ENCODE measurements at regions not wholly inside any gene's neighbourhood (a gene's known extent, or its start where the extent isn't known, plus 50 kb on each side); places are given as distances from the start of the nearest gene placed in this dataset.

DNA sequence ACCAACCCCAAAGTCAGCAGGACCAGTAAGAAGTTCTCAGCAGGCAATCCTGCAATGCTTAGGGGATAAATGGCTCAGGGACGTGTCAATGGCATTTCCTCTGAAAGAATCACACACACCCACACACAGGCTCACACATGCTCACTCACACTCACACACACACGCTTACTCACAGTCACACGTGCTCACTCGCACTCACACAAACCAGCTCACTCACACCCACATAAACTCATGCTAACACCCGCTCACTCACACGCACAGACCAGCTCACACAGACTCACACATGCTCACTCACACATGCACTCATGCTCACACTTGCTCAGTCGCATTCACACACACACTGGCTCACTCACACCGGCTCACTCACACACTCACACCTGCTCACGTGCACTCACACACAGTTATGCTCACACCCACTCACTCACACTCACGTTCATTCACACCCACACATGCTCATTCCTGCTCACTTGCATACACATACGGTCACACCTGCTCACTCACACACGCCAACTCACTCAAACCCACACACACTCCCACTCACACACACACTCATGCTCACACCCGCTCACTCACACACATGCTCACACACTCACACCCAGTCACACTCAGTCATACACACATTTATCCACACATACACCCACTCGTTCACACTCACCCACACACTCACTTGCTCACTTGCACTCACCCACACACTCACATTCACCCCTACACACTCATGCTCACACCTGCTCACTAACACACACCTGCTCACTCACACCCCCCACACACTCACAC lies 436.8 kb downstream of the BCL11B start:
- H3K4me3 ChIP-seq (ENCODE audit: low read depth, low read length) = no peak overlapping the region
- TF ChIP-seq, protein P1, sequence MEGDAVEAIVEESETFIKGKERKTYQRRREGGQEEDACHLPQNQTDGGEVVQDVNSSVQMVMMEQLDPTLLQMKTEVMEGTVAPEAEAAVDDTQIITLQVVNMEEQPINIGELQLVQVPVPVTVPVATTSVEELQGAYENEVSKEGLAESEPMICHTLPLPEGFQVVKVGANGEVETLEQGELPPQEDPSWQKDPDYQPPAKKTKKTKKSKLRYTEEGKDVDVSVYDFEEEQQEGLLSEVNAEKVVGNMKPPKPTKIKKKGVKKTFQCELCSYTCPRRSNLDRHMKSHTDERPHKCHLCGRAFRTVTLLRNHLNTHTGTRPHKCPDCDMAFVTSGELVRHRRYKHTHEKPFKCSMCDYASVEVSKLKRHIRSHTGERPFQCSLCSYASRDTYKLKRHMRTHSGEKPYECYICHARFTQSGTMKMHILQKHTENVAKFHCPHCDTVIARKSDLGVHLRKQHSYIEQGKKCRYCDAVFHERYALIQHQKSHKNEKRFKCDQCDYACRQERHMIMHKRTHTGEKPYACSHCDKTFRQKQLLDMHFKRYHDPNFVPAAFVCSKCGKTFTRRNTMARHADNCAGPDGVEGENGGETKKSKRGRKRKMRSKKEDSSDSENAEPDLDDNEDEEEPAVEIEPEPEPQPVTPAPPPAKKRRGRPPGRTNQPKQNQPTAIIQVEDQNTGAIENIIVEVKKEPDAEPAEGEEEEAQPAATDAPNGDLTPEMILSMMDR (IDR thresholded peaks at IDR 0.05; ENCODE audit: control insufficient read depth, extremely low read depth, insufficient read depth) = no peak
- no peak for DNase-seq (ENCODE audit: low read depth)

DNA sequence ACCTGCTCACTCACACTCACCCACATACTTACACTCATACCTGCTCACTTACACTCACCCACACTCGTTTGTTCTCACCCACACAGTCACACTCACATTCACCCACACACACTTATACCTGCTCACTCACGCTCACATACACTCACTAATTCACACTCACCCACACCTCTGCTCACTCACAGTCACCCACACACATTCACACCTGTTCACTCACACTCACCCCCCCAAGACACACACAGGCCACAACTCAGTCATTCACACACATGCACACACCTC lies 436.2 kb downstream of the BCL11B start:
- DNase-seq (ENCODE audit: low read depth) = no peak
- no peak overlapping the region for H3K4me3 ChIP-seq (ENCODE audit: low read depth, low read length)
- TF ChIP-seq, protein P1 (IDR thresholded peaks at IDR 0.05; ENCODE audit: control insufficient read depth, extremely low read depth, insufficient read depth) = no peak

DNA sequence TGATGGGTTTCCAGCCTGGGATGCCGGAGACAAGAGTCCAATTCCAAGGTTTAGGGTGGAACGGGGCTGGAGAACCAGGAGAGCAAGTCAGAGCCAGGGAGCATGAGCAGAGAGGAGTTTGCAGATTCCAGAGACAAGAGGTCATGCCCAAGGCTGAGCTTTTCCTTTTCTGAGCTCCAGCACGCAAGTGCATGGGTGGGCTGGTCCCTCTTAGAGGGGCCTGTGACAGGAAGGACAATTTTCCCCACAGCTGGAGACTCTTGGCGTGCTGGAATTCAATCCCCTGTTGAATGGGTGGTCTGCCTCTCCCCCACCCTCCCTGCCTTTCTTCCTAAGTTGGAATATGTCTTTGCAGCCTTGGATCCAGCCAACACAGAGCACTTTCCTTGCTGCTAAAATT lies 431.9 kb downstream of the BCL11B start:
- TF ChIP-seq, protein P1 (IDR thresholded peaks at IDR 0.05; ENCODE audit: control insufficient read depth, extremely low read depth, insufficient read depth) = no peak
- no peak overlapping the region for H3K4me3 ChIP-seq (ENCODE audit: low read depth, low read length)

DNA sequence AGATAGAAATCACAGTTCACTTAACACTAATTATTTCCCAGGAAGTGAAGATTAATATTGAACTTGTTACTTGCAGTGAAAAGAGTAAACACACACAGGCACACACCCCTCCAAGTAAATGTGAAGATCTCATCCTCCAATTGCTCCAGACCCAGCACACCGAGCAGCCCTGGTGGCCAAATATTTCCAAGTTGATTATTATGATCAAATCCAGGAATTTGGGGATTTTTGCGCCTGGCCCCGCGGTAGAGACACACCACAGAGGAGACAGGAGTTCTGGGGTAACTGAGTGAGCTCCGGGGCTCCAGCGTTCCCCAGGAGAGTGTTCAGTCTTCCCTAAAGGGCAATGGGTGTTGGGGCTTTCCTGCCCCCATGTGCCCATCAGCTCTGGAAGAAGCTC lies 431.5 kb downstream of the BCL11B start:
- no peak overlapping the region for H3K4me3 ChIP-seq (ENCODE audit: low read depth, low read length)
- TF ChIP-seq, protein P1 (IDR thresholded peaks at IDR 0.05; ENCODE audit: control insufficient read depth, extremely low read depth, insufficient read depth) = no peak
- no peak for DNase-seq (ENCODE audit: low read depth)

More for the DNA sequence above, 431.9 kb downstream of the BCL11B start:
- DNase-seq (ENCODE audit: low read depth) = no peak

DNA sequence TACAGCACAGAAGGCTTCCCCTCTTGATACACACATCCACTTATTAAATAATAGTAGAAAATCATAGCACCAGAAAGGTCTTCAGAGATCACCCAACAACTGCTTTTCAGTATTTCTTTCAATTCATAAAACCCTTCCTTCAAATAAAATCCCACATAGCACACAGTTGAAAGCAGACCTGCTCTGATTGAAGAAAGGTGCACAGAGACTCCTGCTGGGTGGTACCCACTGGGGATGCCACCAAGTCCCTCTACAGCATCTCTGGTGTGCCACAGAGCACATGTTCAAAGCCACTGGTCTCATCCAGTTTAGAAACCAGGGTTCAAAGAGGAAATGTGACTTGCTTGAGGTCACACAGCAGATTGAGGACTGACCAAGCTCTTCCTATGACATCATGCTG lies 427.5 kb downstream of the BCL11B start:
- no peak overlapping the region for H3K4me3 ChIP-seq (ENCODE audit: low read depth, low read length)
- TF ChIP-seq, protein P1 (IDR thresholded peaks at IDR 0.05; ENCODE audit: control insufficient read depth, extremely low read depth, insufficient read depth) = no peak

DNA sequence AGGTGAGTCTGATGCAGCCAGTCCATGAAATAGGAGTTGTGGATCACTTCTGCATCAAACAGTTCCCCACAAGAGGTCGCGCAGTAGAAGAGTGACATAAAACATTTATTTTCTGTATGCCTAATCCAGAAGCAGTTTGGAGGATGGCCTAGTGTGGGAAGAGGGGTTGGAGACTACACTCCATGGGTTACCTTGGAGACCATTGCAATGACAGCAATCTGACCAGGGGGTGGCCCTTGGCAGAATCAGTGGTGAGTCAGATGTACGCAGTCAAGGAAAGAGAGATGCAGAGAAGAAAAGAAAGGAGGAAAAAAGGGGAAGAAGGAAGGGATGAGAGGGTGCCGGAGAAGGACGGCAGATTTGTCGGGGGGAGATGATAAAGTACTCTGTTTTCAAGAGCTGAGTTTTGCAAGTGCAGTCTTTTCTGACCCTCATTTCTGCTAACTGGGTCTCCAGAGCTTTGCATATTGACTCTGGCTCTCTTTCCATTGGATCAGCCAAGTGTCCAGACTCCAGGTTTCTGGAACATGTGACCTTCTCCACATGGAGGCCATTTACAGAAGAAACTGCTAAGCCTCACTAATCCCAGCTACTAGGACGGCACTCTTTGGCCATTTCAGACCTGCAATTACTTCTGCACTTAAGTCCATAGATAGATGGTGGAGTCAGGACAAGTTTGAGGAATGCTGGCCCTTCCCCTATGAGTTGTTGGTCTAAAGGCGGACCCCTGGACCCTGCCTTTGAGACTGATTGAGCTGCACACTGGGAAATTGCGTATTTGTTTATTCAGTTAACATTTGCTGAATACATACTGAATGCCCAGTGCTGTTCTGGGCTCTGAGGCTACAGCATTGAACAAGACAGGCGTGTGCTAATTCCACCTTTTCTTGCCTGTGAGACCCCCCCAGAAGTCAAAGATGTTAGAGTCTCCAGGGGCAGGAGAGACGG lies 424.2 kb downstream of the BCL11B start:
- no peak for DNase-seq (ENCODE audit: low read depth)
- H3K4me3 ChIP-seq (ENCODE audit: low read depth, low read length) = no peak overlapping the region
- TF ChIP-seq, protein P1 (IDR thresholded peaks at IDR 0.05; ENCODE audit: control insufficient read depth, extremely low read depth, insufficient read depth) = 0 out of 2 replicates have a peak, but pooled peaks have one; percentile 3

More for the DNA sequence above, 427.5 kb downstream of the BCL11B start:
- no peak for DNase-seq (ENCODE audit: low read depth)

Measured in LNCaP clone FGC (cell line).